ENCODE measurements at regions not wholly inside any gene's neighbourhood (a gene's known extent, or its start where the extent isn't known, plus 50 kb on each side); places are given as distances from the start of the nearest gene placed in this dataset.

- TF ChIP-seq PCBP2 (IDR thresholded peaks at IDR 0.05; ENCODE audit: low read depth, low read length, poor library complexity, severe bottlenecking), result no peak
- no peak for TF ChIP-seq POU5F1 (IDR thresholded peaks at IDR 0.05; ENCODE audit: borderline replicate concordance, low read depth, low read length, partially characterized antibody)
- no peak for TF ChIP-seq HINFP (tag; conservative IDR thresholded peaks at IDR 0.05; ENCODE audit: low read depth)
- no peak for TF ChIP-seq CEBPG (CRISPR knock-in tag; IDR thresholded peaks at IDR 0.05)
- no peak for TF ChIP-seq CEBPG (tag; conservative IDR thresholded peaks at IDR 0.05 in 1 of 2, IDR thresholded peaks at IDR 0.05 in 1 of 2)
- no peak for TF ChIP-seq ILF3 (IDR thresholded peaks at IDR 0.05; ENCODE audit: borderline replicate concordance)
- TF ChIP-seq BRD9 (IDR thresholded peaks at IDR 0.05; ENCODE audit: low read depth, partially characterized antibody), result no peak
Measured at GRCh38 chr2:199131136-199131655, 326.5 kb downstream of the SATB2 start (continued).

- Histone ChIP-seq H3K9me1 (ENCODE audit: control insufficient read depth, insufficient read depth, low read length) (no peaks in the 10 kb centered on the region), H3K9me3 (replicated peaks; ENCODE audit: control insufficient read depth, insufficient read depth, low read depth, low read length) (no peaks in the 10 kb centered on the region), H3K27ac (ENCODE audit: extremely low read depth, low read depth, low read length) (no peak overlapping the region), H3K4me3 (no peak overlapping the region), H2AFZ (ENCODE audit: low read depth, low read length) (no peak overlapping the region), H3K36me3 (ENCODE audit: control insufficient read depth, insufficient read depth, low read length) (no peaks in the 10 kb centered on the region), H3K4me2 (ENCODE audit: insufficient read depth, low read length) (no peak overlapping the region), H3K4me1 (replicated peaks in 1 of 2; ENCODE audit: control insufficient read depth in 2 of 2, insufficient read depth in 2 of 2, low read length in 2 of 2) (no peaks in the 10 kb centered on the region), H4K20me1 (replicated peaks; ENCODE audit: control insufficient read depth, insufficient read depth, low read length) (no peaks in the 10 kb centered on the region), H3K27me3 (ENCODE audit: control insufficient read depth in 2 of 2, insufficient read depth in 2 of 2, low read length in 2 of 2) (no peaks in the 10 kb centered on the region), H3K79me2 (ENCODE audit: control insufficient read depth, insufficient read depth, low read length) (no peaks in the 10 kb centered on the region), H3K9ac (ENCODE audit: insufficient read depth in 1 of 2, low read depth in 2 of 2, low read length in 2 of 2) (no peak overlapping the region)
- intact Hi-C loops (cut with micrococcal nuclease), result no loop called here
- WGBS (ENCODE audit: insufficient coverage, low coverage, missing lambda C conversion rate), result 0% methylated on average over 3 of the region's 3 CpGs
- ATAC-seq (no peak), DNase-seq (ENCODE audit: extremely low read depth in 1 of 4, low spot score in 3 of 4) (no peak), FAIRE-seq (no peak)
- BruUV-seq (replicated peaks), result no TSS peak
- ChIA-PET CTCF (ENCODE audit: low intra/inter-chr PET ratio) (no interaction called here), POLR2A (no interaction called here)
- in situ Hi-C loops (cut with MboI), result no loop called here
- TF ChIP-seq ZNF239 (CRISPR knock-in tag; IDR thresholded peaks at IDR 0.05) (no peak), SMARCE1 (IDR thresholded peaks at IDR 0.05) (no peak), MTA2 (IDR thresholded peaks at IDR 0.05; ENCODE audit: low read depth) (no peak), ZNF318 (IDR thresholded peaks at IDR 0.05; ENCODE audit: borderline replicate concordance in 1 of 2, low read depth in 1 of 2) (no peak), ERF (CRISPR knock-in tag; IDR thresholded peaks at IDR 0.05) (no peak)
Measured at GRCh38 chr2:199130501-199130900, 327.2 kb downstream of the SATB2 start.
